GM23338 (cell line): ENCODE measurements at regions not wholly inside any gene's neighbourhood (a gene's known extent, or its start where the extent isn't known, plus 50 kb on each side); places are given as distances from the start of the nearest gene placed in this dataset.

ENCODE experiments used
- ATAC-seq: fragments of 200-7000 bp; cut with Tn5 transposase; 3 replicates; pipeline ENCODE4 v1.9.1; 2020
- DNase-seq: peaks from one replicate; pipeline ENCODE4 v3.0.0-alpha.2; 2015; ENCODE audit warnings: low spot score
- H2AFZ ChIP-seq: fragments of 200-600 bp; sonication (generic); 2 replicates; pipeline ENCODE4 v1.8.0; 2016; ENCODE audit warnings: antibody characterized with exemption, mild to moderate bottlenecking, moderate library complexity
- H3F3A ChIP-seq: fragments of 200-600 bp; sonication (generic); replicated peaks from 2 replicates; pipeline ENCODE4 v1.8.0; 2017; ENCODE audit warnings: antibody characterized with exemption, mixed run types, low read depth
- H3K27ac ChIP-seq: fragments of 200-600 bp; sonication (generic); 2 replicates; pipeline ENCODE4 v1.6.1; 2016; ENCODE audit warnings: low read depth
- H3K27me3 ChIP-seq: fragments of 200-600 bp; sonication (generic); 2 replicates; pipeline ENCODE4 v1.8.0; 2016; ENCODE audit warnings: mild to moderate bottlenecking, mixed run types, moderate library complexity; ENCODE audit not compliant: insufficient read depth
- H3K36me3 ChIP-seq: fragments of 200-600 bp; sonication (generic); 2 replicates; pipeline ENCODE4 v1.8.0; 2016; ENCODE audit warnings: mild to moderate bottlenecking; ENCODE audit not compliant: insufficient read depth
- H3K4me1 ChIP-seq: fragments of 200-600 bp; sonication (generic); 2 replicates; pipeline ENCODE4 v1.8.0; 2016; ENCODE audit warnings: mild to moderate bottlenecking, moderate library complexity; ENCODE audit not compliant: insufficient read depth
- H3K4me2 ChIP-seq: fragments of 200-600 bp; sonication (generic); 2 replicates; pipeline ENCODE4 v1.7.1; 2017; ENCODE audit warnings: mixed run types
- H3K4me3 ChIP-seq: fragments of 200-600 bp; sonication (generic); 2 replicates; pipeline ENCODE4 v1.6.1; 2016; ENCODE audit warnings: mixed run types
- H3K79me2 ChIP-seq: fragments of 200-600 bp; sonication (generic); replicated peaks from 2 replicates; pipeline ENCODE4 v1.8.0; 2017; ENCODE audit warnings: mild to moderate bottlenecking; ENCODE audit not compliant: insufficient read depth
- H3K9me2 ChIP-seq: fragments of 200-600 bp; sonication (generic); 2 replicates; pipeline ENCODE4 v1.8.0; 2017; ENCODE audit not compliant: insufficient read depth
- H4K20me1 ChIP-seq: fragments of 200-600 bp; sonication (generic); replicated peaks from 2 replicates; pipeline ENCODE4 v1.8.0; 2017; ENCODE audit warnings: mild to moderate bottlenecking; ENCODE audit not compliant: insufficient read depth
- H3K27ac Mint-ChIP-seq: 2 replicates; pipeline ENCODE4 v1.8.0; 2020; ENCODE audit warnings: inconsistent platforms, mild to moderate bottlenecking, moderate library complexity, mixed read lengths
- H3K27me3 Mint-ChIP-seq: 3 replicates; pipeline ENCODE4 v1.8.0; 2022; ENCODE audit warnings: low read depth, mild to moderate bottlenecking, moderate library complexity, mixed read lengths, inconsistent platforms; ENCODE audit not compliant: insufficient read depth, poor library complexity
- H3K36me3 Mint-ChIP-seq: 3 replicates; pipeline ENCODE4 v1.8.0; 2021; ENCODE audit warnings: low read depth, mild to moderate bottlenecking, inconsistent platforms, moderate library complexity, mixed read lengths
- H3K4me1 Mint-ChIP-seq: 3 replicates; pipeline ENCODE4 v1.8.0; 2020; ENCODE audit warnings: mild to moderate bottlenecking, inconsistent platforms, mixed read lengths
- H3K4me3 Mint-ChIP-seq: 3 replicates; pipeline ENCODE4 v1.8.0; 2021; ENCODE audit warnings: moderate library complexity, mild to moderate bottlenecking, inconsistent platforms, mixed read lengths
- H3K9me3 Mint-ChIP-seq: 3 replicates; pipeline ENCODE4 v1.8.0; 2020; ENCODE audit warnings: moderate library complexity, mild to moderate bottlenecking, inconsistent platforms, mixed read lengths
- CREB1 ChIP-seq: fragments of 250-450 bp; sonication (Bioruptor Pico); IDR thresholded peaks from 2 replicates; pipeline ENCODE4 v1.5.0; 2020; ENCODE audit warnings: low read depth, mild to moderate bottlenecking, moderate library complexity
- EZH2 ChIP-seq: fragments of 200-600 bp; sonication (generic); IDR thresholded peaks from one replicate; pipeline ENCODE4 v1.8.0; 2017; ENCODE audit warnings: antibody characterized with exemption, mild to moderate bottlenecking, low read depth; ENCODE audit not compliant: unreplicated experiment
- EZH2phosphoT487 ChIP-seq: fragments of 200-600 bp; sonication (generic); IDR thresholded peaks from one replicate; pipeline ENCODE4 v1.8.1; 2018; ENCODE audit warnings: antibody characterized with exemption; ENCODE audit not compliant: unreplicated experiment
- NANOG ChIP-seq: IDR thresholded peaks from 2 replicates; pipeline ENCODE4 v1.6.1; 2016; ENCODE audit warnings: antibody characterized with exemption, borderline replicate concordance
- POLR2AphosphoS5 ChIP-seq: IDR thresholded peaks from 2 replicates; pipeline ENCODE4 v1.6.1; 2016; ENCODE audit warnings: antibody characterized with exemption, low read depth
- STAT1 ChIP-seq: IDR thresholded peaks from one replicate; pipeline ENCODE4 v1.6.1; 2016; ENCODE audit warnings: antibody characterized with exemption; ENCODE audit not compliant: unreplicated experiment
- ZNF114 ChIP-seq: fragments of 250-450 bp; sonication (Bioruptor Pico); IDR thresholded peaks from 2 replicates; pipeline ENCODE4 v1.5.0; 2020; ENCODE audit warnings: mild to moderate bottlenecking, moderate library complexity
- ZNF331 ChIP-seq: fragments of 250-450 bp; sonication (Bioruptor Pico); IDR thresholded peaks from 2 replicates; pipeline ENCODE4 v1.5.0; 2020; ENCODE audit warnings: low read depth, mild to moderate bottlenecking, moderate library complexity
- TF ChIP-seq, protein P1 (sequence below): IDR thresholded peaks from 2 replicates; pipeline ENCODE4 v1.6.1; 2016; ENCODE audit warnings: antibody characterized with exemption
- TF ChIP-seq, protein P2 (sequence below), 2 experiments: fragments of 200-600 bp in 1 of 2; sonication (generic) in 1 of 2; conservative IDR thresholded peaks; 2 replicates each; pipeline versions ENCODE4 v1.5.1 to v1.6.1; 2016 to 2017; ENCODE audit warnings: antibody characterized with exemption in 2 of 2, low read depth in 2 of 2, mild to moderate bottlenecking in 2 of 2, moderate library complexity in 1 of 2
- TF ChIP-seq, protein P3 (sequence below): fragments of 250-450 bp; sonication (Bioruptor Pico); IDR thresholded peaks from 2 replicates; pipeline ENCODE4 v1.5.0; 2020; ENCODE audit warnings: mild to moderate bottlenecking, moderate library complexity

DNA sequence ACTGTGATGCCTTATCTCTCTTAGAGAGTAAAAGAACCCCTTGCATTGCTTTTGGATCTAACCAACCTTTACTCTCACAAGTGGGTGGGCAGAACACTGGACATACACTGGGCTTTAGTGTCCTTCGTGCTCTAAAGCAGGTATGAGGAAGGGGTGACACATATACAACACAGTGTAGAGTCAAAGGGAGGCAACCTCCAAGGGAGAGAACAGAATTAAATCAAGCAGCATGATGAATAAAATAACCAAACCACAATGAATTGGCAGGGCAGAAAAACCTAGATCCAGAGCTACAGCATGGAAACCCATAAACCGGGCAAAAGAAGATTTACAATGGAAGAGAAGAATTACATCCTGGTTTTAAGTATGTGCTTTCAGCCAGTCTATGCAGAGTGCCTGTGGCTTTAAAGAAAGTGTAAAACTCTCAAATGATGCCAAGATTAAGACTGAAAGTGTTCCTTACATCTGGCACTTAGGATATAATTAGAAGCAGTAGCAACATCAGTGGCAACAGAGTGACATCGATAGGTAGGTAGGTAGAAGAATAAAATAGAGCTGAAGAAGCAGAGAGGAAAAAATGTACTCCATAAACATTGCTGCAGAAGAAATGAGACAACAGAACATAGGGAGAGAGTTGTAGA, 191.7 kb upstream of the ZC3H15 start:
- no peaks in the 10 kb centered on the region for H3K36me3 ChIP-seq
- no peak overlapping the region for H3K27ac ChIP-seq
- H3K9me3 Mint-ChIP-seq, result no peaks in the 10 kb centered on the region
- no peaks in the 10 kb centered on the region for H3K79me2 ChIP-seq
- H3K4me3 Mint-ChIP-seq, result no peak overlapping the region
- H2AFZ ChIP-seq, result no peak overlapping the region
- H3K4me1 ChIP-seq, result no peaks in the 10 kb centered on the region
- no peak overlapping the region for H3K4me2 ChIP-seq
- no peaks in the 10 kb centered on the region for H3F3A ChIP-seq
- H3K36me3 Mint-ChIP-seq, result no peaks in the 10 kb centered on the region
- no peak overlapping the region; the same call in 1 of the 2 replicates for H3K27ac Mint-ChIP-seq
- H4K20me1 ChIP-seq, result no peaks in the 10 kb centered on the region
- no peaks in the 10 kb centered on the region for H3K4me1 Mint-ChIP-seq
- H3K27me3 Mint-ChIP-seq, result no peaks in the 10 kb centered on the region
- TF ChIP-seq POLR2AphosphoS5 (no peak), NANOG (no peak), ZNF331 (no peak)
- no peak for DNase-seq
- ATAC-seq, result no peak
- H3K4me3 ChIP-seq, result no peak overlapping the region
- no peaks in the 10 kb centered on the region for H3K9me2 ChIP-seq
- no peaks in the 10 kb centered on the region for H3K27me3 ChIP-seq

DNA sequence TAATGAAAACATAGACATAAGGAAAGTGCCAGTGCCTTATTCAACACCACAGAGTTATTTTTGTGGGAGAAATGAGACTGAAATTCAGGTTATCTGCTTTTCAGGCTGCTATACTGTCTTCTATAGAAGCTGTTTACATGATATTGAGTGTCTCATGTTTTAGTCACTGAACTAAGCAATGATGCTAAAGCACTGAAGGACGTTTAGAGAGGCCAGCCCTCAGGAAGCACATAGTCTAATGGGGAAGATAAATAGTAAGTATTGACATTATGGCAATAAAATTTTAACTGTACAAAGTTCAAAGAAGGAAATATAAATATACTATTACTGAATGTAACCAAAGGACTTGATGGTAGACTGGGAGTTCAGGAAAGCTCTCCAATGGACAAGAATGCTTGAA, 186.4 kb upstream of the ZC3H15 start:
- no peaks in the 10 kb centered on the region for H3K27me3 Mint-ChIP-seq
- no peak overlapping the region for H3K27ac Mint-ChIP-seq
- Histone ChIP-seq H3K4me2 (no peak overlapping the region), H2AFZ (no peak overlapping the region), H3K4me1 (no peaks in the 10 kb centered on the region), H3K4me3 (no peak overlapping the region), H3K36me3 (no peaks in the 10 kb centered on the region), H3K27ac (no peak overlapping the region), H3K9me2 (no peaks in the 10 kb centered on the region), H3F3A (no peaks in the 10 kb centered on the region), H3K27me3 (no peaks in the 10 kb centered on the region), H3K79me2 (no peaks in the 10 kb centered on the region), H4K20me1 (no peaks in the 10 kb centered on the region)
- no peak overlapping the region for H3K4me3 Mint-ChIP-seq
- DNase-seq, result no peak
- ATAC-seq, result no peak
- H3K36me3 Mint-ChIP-seq, result no peaks in the 10 kb centered on the region
- peaks cover 5% of the 10 kb centered on the region; the same call in 1 of the 3 replicates for H3K4me1 Mint-ChIP-seq
- H3K9me3 Mint-ChIP-seq, result no peaks in the 10 kb centered on the region
- TF ChIP-seq POLR2AphosphoS5, result no peak
- no peak for TF ChIP-seq CREB1 (CRISPR knock-in tag)
- TF ChIP-seq EZH2phosphoT487, result no peak
- TF ChIP-seq, protein P1, sequence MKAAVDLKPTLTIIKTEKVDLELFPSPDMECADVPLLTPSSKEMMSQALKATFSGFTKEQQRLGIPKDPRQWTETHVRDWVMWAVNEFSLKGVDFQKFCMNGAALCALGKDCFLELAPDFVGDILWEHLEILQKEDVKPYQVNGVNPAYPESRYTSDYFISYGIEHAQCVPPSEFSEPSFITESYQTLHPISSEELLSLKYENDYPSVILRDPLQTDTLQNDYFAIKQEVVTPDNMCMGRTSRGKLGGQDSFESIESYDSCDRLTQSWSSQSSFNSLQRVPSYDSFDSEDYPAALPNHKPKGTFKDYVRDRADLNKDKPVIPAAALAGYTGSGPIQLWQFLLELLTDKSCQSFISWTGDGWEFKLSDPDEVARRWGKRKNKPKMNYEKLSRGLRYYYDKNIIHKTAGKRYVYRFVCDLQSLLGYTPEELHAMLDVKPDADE, result no peak
- TF ChIP-seq, protein P2, sequence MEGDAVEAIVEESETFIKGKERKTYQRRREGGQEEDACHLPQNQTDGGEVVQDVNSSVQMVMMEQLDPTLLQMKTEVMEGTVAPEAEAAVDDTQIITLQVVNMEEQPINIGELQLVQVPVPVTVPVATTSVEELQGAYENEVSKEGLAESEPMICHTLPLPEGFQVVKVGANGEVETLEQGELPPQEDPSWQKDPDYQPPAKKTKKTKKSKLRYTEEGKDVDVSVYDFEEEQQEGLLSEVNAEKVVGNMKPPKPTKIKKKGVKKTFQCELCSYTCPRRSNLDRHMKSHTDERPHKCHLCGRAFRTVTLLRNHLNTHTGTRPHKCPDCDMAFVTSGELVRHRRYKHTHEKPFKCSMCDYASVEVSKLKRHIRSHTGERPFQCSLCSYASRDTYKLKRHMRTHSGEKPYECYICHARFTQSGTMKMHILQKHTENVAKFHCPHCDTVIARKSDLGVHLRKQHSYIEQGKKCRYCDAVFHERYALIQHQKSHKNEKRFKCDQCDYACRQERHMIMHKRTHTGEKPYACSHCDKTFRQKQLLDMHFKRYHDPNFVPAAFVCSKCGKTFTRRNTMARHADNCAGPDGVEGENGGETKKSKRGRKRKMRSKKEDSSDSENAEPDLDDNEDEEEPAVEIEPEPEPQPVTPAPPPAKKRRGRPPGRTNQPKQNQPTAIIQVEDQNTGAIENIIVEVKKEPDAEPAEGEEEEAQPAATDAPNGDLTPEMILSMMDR (conservative IDR thresholded peaks at IDR 0.05; ENCODE audit: low read depth in 2 of 2), result no peak
- TF ChIP-seq ZNF114 (CRISPR knock-in tag), result no peak
- TF ChIP-seq STAT1, result no peak
- TF ChIP-seq NANOG, result no peak
- TF ChIP-seq, protein P3, sequence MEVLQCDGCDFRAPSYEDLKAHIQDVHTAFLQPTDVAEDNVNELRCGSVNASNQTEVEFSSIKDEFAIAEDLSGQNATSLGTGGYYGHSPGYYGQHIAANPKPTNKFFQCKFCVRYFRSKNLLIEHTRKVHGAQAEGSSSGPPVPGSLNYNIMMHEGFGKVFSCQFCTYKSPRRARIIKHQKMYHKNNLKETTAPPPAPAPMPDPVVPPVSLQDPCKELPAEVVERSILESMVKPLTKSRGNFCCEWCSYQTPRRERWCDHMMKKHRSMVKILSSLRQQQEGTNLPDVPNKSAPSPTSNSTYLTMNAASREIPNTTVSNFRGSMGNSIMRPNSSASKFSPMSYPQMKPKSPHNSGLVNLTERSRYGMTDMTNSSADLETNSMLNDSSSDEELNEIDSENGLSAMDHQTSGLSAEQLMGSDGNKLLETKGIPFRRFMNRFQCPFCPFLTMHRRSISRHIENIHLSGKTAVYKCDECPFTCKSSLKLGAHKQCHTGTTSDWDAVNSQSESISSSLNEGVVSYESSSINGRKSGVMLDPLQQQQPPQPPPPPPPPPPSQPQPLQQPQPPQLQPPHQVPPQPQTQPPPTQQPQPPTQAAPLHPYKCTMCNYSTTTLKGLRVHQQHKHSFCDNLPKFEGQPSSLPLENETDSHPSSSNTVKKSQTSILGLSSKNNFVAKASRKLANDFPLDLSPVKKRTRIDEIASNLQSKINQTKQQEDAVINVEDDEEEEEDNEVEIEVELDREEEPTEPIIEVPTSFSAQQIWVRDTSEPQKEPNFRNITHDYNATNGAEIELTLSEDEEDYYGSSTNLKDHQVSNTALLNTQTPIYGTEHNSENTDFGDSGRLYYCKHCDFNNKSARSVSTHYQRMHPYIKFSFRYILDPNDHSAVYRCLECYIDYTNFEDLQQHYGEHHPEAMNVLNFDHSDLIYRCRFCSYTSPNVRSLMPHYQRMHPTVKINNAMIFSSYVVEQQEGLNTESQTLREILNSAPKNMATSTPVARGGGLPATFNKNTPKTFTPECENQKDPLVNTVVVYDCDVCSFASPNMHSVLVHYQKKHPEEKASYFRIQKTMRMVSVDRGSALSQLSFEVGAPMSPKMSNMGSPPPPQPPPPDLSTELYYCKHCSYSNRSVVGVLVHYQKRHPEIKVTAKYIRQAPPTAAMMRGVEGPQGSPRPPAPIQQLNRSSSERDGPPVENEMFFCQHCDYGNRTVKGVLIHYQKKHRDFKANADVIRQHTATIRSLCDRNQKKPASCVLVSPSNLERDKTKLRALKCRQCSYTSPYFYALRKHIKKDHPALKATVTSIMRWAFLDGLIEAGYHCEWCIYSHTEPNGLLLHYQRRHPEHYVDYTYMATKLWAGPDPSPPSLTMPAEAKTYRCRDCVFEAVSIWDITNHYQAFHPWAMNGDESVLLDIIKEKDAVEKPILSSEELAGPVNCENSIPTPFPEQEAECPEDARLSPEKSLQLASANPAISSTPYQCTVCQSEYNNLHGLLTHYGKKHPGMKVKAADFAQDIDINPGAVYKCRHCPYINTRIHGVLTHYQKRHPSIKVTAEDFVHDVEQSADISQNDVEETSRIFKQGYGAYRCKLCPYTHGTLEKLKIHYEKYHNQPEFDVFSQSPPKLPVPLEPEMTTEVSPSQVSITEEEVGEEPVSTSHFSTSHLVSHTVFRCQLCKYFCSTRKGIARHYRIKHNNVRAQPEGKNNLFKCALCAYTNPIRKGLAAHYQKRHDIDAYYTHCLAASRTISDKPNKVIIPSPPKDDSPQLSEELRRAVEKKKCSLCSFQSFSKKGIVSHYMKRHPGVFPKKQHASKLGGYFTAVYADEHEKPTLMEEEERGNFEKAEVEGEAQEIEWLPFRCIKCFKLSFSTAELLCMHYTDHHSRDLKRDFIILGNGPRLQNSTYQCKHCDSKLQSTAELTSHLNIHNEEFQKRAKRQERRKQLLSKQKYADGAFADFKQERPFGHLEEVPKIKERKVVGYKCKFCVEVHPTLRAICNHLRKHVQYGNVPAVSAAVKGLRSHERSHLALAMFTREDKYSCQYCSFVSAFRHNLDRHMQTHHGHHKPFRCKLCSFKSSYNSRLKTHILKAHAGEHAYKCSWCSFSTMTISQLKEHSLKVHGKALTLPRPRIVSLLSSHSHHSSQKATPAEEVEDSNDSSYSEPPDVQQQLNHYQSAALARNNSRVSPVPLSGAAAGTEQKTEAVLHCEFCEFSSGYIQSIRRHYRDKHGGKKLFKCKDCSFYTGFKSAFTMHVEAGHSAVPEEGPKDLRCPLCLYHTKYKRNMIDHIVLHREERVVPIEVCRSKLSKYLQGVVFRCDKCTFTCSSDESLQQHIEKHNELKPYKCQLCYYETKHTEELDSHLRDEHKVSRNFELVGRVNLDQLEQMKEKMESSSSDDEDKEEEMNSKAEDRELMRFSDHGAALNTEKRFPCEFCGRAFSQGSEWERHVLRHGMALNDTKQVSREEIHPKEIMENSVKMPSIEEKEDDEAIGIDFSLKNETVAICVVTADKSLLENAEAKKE, result no peak
- no peak for TF ChIP-seq EZH2
